ENCODE measurements at regions not wholly inside any gene's neighbourhood (a gene's known extent, or its start where the extent isn't known, plus 50 kb on each side); places are given as distances from the start of the nearest gene placed in this dataset.
A peak's percentile ranks its signal among the peaks of the same experiment; 100 is the strongest.
"Not testable (repeated sequence)": the region's sequence is repeated elsewhere in the genome, so short reads cannot be mapped to it uniquely, and the experiment has no call there.

DNA sequence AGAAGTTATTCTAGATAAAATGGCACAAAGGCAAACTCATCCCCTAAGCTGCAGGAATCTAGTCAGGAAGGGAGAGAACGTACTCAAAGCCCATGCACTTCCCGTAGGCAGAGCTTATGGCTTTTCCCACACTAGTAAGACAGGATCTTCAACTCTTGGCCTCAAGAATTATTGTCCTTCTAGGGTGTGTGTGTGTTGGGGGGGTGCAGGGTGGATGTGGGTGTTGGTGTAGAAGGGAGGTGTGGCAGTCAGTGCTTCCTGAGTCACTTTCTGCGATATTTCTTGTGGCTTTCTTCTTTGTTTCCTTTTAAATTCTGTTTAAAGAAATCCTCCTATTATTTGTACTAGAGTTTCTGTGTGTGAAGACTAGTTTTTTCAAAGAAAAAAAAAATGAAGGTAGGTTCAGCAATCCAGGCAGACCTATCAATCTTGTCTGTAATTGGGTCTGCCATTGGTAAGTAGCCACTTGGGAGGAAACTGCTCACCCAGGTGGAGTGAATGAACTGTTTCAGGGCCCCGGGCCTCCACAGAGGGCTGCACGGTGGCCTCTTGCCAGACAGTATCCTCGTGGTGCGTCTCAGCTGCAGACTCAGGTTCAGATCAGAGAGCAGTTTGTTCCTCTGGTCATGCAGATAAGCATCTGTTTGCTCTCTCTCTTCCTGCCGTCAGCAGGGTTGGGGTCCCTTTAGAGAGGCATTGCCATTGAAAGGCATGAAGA lies 131.9 kb downstream of the NPR3 start:
- DNase-seq, result no peak

DNA sequence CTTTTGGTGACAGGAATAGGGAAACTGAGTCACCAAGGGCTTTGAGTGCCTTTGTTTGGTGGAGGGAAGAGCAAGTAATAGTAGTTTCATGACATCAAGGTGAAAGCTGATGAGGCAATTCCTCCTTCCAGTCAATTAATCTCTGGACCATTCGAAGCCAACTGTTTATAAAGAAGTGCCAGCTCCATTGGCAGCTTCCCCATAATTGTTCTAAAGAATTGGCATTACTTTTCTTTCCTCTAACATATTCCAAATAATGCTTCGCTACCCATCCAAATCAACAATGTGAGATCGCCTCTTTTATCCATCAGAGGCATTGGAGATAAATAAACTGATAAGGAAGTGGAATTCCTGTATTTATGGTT lies 132.4 kb downstream of the NPR3 start:
- no peak for DNase-seq

DNA sequence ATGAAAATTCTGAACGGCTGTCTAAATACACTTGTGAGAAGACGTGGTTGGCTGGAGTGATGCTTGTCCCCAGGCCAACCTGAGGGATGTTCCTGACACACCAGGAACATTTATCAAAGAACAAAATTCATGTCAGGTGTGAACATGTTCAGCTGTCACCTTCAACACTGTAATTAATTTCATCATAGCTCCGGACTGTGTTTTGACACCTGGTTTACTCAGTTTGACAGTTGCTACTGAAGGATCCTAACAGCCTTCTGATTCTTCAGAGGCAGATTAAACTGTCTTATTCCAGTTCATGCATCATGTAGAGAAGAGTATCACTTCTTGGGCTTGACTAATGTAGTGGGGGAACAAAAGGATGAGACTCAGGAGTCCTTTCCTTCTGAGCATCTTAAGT lies 134.1 kb downstream of the NPR3 start:
- DNase-seq, result no peak

DNA sequence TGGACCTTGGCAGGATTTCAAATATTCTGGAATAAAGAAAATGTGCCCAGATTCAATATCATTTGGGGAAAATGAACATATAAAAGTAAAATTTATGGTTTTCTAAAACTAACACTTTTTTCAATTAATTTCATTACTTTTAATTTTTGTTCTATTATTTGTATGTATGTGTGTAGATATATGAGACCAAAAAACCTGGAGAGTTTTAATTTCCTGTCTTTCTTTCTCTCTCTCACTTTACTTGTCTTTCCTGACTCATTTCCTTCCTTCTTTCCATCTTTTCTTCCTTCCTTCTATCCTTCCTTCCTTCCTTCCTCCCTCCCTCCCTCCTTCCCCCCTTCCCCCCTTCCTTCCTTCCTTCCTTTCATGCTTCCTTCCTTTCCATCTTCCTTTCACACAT lies 137.0 kb downstream of the NPR3 start:
- no peak for DNase-seq

DNA sequence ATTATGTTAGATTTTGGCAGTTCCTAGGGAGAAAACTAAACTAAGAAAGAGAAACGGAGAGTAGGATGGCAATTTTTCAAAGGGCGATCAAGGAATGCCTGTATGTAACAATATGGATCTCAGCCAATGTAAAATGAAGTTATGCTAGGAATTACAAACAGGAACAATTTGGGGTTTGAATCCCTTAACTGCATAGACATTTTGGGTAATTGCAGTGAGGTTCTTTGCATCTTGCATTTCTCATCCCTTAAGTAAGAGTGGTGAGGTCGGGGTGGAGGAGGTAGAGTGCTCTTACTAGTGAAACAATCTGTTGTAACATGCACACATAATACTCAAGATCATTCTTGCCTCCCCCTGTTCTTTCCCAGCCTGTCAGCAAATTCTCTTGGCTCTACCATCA lies 137.6 kb downstream of the NPR3 start:
- no peak for DNase-seq

DNA sequence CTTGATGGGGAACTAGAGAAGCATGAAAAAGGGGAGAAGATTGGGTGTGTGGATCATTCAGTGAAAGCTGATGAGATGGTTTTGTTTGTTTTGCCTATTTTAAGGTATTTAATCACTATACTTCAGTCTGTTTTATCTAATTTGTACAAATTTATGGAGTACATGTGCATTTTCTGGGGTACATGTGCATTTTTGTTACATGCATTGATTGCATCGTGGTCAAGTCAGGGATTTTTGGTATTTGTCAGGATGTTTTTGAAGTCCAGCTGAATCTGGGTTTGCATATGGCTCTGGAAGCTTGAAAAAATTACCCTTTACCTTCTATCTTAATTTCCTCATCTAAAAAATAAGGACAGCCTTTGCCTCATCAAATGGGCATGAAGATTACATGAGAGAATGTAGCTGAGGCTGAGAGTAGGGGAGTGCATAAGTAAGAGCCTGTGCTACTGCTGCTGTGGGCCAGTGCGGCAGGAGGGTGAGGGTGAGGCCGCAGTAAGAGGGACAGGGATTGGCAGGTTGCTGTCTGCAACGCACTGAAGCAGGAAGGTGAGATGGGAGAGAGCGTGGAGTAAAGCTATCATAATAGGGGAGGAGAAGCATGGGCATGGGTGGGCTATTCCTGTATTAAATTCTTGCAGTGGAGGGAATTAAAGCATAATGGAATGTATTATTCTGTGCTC lies 139.8 kb downstream of the NPR3 start:
- no peak for DNase-seq

DNA sequence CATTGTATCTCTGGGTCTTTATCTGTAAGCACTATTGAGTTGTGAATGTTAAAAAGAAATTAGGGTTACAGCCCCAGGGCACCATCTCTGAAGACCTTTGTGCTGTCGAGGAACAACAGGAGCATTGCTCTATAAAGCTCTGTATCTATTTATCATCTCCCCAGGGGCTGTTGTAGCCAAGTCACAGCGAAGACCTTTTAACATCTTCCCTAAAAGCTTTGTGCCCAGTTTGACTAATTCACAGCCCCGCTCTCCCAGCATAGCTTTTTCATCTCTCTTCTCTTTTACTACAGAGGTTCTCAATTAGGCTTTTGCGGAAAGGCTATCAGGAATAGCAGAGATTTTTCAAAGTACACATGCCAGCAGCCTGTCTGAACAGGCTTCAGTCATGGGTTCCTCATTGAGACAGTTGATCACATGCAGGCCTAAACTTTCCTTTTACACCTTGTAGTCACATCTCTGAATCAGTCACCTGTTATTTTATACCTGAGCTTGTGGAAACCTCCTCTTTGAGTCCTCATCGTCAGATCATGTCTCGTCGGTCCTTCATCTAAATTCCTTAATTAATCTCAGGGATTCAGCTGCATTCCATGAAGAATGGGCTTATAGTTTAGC lies 140.5 kb downstream of the NPR3 start:
- no peak for DNase-seq

DNA sequence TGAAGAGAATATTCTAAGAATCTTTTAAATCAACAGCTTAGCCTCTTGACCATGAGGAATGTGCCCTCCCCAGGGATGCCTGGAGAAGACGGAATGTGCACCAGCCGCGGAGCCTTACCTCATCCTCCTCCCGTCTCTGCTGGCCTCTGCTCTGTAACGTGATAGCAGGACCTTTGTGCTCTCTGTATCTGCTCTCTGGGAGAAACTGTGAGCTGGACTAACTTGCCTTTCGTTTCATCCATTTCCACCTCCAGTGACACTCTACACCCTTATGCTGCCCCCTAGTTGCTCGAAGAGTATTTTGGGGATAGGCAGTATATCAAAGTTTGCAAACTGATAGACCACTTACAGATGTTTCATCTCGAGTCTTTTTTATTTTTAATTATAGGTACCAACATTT lies 141.4 kb downstream of the NPR3 start:
- DNase-seq, result no peak

DNA sequence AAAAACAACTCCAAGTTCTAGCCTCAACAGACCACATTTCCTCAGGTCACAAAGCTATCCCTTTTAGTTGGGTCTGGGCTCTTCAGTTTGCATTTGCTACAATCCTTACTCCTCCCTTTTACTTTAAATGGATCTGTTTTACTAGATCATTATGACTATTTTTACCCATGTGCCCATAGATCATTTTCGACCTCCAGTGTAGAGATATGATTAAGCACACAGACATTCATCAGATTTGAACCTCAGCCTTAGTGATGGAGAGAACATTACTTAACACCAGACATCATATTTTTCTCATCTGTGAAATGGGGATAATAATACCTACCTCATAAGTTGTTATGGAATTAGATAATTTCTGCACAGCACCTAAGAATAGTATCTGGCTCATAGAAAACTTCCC lies 141.9 kb downstream of the NPR3 start:
- no peak for DNase-seq

DNA sequence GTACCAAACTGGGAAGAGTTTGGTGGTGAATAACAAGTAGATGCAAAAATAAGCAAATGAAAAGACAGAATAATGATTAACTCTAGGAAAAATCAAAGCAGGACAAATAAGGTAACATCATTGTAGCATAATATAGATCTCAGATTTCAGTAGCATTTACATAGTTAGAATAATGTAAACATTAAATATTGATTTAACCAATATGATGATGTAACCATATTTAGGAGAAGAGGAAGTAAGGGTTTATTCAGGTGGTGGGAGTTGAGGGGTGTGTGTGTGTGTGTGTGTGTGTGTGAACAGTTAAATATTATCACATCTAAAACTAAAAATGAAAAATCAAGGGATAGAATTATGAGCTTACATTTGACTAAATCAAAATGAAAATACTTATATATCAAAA lies 143.4 kb downstream of the NPR3 start:
- peak; percentile 2 for DNase-seq

DNA sequence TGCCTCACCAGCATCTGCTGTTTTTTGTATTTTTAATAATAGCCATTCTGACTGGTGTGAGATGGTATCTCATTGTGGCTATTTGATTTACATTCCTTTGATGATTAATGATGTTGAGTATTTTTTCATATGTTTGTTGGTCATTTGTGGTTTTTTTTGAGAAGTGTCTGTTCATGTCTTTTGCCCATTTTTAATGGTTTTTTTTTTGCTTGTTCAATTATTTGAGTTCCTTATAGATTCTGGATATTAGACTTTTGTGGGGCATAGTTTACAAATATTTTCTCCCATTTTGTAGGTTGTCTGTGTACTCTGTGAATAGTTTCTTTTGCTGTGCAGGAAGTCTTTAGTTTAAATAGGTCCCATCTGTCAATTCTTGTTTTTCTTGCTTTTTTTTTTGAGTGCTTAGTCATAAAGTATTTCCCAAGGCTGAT lies 148.1 kb downstream of the NPR3 start:
- DNase-seq, result no peak

DNA sequence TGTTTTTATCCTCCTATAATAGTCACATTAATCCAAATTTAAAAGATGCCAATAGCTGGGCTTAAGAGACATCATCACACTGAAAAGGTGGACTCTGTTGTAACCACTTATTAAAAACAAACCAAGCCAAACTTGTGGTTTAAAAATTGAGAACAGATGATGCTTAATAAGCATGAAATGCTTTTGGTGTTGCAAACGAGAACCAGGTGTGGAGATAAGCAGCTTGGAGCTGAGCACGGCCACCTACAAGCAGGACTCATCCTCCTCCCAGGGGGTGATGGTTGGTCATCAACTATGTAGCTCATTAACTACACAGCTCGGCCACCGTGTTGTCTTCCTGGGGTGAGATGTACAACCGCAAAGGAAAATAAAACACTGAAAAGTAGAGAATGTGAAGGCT lies 154.4 kb downstream of the NPR3 start:
- no peak for DNase-seq

DNA sequence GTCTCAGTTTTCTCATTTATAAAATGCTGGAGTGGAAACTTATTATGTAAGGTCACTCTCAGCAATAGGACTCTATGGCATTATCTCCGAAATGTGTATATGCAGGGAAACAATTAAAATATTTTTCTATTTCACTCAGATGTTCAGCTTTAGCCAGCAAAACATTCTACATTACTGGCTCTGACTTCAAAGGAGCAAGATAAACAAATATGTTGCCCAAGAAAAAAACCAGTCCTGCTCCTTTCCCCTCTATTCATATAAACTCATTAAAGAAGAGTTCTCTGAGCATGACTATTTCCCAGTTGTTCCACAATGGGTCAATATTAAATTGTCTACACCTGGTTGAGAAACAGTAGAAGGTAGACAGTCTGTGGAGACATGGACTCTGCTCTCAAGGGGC lies 155.0 kb downstream of the NPR3 start:
- DNase-seq, result no peak

DNA sequence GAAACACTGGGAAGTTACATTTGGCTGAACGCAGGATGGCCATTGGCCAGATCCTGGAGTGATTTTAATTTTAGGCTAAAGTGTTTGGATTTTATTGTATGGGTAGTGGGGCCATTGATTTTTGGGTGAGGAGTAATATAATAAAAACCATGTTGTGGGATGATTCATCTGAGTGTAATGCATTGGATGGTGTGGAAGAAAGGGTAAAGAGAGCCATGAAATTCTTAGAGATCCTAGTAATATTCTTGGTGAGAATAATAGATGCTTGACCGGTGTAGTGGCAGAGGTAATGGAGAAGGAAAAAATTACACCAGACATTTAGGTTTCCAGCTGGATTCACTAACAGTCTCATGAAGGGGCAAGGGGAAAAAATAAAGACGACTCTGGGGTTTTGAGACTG lies 158.1 kb downstream of the NPR3 start:
- DNase-seq, result no peak

DNA sequence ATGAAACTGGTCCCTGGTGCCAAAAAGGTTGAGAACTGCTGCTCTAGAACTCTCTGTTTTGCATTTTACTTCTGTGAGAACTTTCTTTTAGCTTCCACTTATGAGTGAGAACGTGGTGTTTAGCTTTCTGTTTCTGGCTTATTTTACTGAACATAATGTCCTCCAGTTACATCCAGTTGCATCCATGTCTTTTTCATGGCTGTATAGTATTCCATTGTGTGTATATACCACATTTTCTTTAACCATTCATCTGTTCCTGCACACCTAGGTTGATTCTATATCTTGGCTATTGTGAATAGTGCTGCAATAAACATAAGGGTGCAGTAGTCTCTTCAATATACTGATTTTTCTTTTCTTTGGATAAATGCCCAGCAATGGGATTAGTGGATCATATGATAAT lies 165.7 kb downstream of the NPR3 start:
- DNase-seq, result no peak

DNA sequence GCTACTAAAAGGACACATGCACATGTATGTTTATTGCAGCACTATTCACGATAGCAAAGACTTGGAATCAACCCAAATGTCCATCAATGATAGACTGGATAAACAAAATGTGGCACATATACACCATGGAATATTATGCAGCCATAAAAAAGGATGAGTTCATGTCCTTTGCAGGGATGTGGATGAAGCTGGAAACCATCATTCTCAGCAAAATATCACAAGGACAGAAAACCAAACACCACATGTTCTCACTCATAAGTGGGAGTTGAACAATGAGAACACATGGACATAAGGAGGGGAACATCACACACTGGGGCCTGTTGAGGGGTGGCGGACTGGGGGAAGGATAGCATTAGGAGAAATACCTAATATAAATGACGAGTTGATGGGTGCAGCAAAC lies 168.2 kb downstream of the NPR3 start:
- not testable (repeated sequence) for DNase-seq

DNA sequence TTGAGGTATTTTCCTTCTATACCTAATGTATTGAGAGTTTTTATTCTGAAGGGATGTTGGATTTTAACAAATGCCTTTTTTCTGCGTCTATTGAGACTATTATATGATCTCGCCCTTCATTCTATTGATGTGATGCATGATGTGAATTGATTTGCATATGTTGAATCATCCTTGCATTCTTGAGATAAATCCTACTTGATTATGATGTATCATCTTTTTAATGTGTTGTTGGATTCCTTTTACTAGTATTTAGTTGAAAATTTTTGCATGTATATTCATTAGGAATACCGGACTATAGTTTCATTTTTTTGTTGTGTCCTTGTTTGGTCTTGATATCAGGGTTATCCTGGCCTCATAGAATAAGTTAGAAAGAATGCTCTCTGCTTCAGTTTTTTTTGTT lies 169.7 kb downstream of the NPR3 start:
- no peak for DNase-seq

DNA sequence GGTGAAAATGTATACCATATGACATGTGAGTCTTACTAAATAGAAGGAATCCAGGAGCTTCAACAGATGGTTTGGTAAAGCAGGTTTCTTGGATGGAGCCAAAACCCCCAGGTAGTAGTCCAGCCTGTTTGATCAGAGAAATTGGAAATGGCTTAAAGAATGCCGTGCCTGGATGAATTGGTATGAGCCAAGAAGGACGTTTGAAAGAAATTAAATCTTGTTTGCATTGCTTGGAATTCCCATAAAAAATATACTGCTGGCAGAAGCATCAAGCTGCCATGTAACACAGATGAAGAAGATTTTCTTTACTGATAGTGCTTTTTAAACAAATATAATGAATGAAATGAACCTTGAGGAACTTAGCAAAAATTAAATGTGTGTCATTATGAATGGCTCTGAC lies 176.3 kb downstream of the NPR3 start:
- DNase-seq, result no peak

DNA sequence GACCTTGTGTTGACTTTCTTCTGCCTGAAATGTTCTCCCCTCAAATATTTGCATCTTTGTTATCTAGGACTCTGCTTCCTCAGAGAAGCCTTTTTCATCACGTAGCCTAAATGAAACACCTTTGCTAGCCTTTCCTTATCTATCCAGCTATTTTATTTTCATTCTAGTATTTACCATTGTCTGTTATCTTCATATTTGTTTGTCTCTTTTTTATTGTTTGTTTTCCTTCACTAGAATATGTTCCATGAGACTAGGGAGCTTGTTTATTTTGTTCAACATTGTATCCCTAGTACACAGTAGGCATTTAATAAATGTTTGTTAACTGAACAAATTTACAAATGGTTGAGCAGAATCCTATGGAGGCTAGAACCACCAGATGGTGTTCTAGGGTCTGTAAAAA lies 178.0 kb downstream of the NPR3 start:
- no peak for DNase-seq

DNA sequence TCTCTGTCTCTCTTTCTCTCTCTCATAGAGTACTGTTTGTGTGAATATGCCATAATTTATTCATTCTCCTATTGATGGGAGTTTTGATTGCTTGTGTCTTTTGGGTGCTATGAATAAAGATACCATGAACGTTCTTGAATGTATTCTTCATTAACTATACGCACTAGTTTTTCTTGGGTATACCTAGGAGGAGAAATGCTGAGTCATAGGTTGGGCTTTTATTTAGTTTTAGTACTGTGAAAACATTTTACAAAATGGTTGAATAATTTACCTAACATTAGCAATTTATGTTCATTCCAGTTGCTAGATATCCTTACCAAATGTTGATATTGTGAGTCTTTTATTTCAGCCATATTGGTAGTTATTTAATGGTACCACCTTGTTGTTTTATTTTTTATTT lies 192.5 kb downstream of the NPR3 start:
- no peak for DNase-seq

DNA sequence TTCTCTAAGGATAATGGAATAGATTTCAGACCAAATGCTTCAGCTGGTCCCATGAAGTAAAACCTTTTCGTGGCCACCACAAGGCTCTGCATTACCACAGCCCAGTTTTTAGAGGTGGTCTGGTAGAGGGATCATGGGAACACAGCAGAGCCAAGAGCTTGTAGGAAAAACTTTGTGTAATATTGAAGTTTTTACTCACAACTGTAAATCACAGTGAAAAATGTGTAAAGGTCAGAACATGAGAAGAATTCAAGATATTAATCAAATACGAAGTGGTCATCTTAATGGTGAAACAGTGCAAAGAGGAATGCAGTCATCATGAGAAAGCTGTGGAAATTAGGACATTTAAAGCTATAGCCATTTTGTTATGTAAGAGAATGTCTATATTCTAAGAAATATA lies 197.5 kb downstream of the NPR3 start:
- no peak for DNase-seq

DNA sequence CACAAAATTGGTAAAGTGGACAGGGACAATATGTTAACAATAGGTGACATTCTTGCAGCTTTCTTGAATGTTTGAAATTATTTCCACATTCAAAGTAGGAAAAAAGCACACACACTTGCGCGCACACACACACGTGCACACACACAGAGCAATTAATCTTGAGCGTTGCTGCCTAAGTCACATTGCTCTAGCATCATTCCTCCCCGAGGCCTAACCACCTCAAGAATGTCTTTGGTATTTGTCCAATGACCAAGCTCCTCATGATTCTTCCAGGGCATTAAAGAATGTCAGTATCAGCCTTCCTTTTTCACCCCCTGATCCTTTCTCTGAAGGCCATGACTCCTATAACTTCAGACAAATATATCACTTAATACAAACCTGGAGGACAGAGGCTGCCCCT lies 198.1 kb downstream of the NPR3 start:
- DNase-seq, result no peak

DNA sequence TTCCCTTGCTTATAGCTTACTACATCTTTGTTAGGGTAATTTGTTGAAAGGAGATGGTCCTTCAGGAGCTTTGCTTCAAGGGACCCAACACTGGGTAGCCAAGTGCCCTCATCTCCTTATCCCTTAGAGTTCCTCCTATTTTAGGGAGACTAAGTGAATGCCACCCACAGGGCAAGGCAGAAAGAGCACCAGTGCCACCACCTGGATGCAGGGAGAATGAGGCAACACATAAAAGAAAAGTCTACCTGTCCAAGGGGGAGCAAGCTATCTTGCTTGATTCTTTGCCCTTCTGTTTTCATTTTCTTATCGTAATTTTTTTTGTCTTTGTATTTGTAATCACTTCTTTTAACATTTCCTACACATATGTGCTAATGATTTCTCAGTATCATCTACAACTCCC lies 205.5 kb downstream of the NPR3 start:
- DNase-seq, result peak; percentile 7

DNA sequence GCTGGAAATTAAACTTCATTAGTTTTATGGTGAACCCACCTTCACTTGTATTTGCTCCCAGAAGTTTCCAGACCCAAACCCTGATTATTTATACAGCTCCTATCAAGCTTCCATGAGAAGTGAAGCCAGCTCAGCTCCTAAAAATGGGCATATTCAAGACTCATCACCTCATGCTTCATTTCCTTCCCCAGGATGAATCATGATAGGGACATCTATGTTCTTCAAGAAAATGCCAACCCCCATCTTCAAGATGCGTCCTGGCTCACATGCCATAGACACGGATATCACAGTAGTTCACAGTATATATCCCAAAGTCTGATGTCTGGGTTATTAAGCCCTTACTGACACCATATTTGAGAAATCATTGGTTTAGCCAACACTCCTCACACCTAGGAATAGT lies 217.6 kb downstream of the NPR3 start:
- no peak for DNase-seq

DNA sequence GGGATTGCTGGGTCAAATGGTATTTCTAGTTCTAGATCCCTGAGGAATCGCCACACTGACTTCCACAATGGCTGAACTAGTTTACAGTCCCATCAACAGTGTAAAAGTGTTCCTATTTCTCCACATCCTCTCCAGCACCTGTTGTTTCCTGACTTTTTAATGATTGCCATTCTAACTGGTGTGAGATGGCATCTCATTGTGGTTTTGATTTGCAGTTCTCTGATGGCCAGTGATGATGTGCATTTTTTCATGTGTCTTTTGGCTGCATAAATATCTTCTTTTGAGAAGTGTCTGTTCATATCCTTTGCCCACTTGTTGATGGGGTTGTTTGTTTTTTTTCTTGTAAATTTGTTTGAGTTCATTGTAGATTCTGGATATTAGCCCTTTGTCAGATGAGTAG lies 220.3 kb downstream of the NPR3 start:
- not testable (repeated sequence) for DNase-seq
